ENCODE measurements at regions not wholly inside any gene's neighbourhood (a gene's known extent, or its start where the extent isn't known, plus 50 kb on each side); places are given as distances from the start of the nearest gene placed in this dataset.

DNA sequence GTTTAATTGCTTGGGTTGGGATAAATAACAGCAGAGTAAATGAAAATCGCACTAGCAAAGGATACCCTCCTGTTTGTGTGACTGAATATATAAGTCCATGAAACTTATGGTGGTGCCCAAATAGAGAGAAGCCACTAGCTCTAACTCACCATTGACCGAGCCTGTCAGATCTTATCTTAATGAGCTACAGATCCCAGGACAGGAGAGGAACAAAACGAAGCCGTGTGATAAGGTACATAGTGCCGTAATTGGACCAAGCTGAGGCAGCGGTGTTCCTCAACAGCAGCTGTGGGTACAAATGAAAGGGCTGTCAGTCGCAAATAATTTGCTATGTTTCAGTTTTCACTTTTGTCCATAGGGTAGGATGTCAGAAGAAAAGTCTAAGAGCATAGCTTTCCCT is 276.1 kb downstream of the PTBP2 start:
- TF ChIP-seq, protein P1, sequence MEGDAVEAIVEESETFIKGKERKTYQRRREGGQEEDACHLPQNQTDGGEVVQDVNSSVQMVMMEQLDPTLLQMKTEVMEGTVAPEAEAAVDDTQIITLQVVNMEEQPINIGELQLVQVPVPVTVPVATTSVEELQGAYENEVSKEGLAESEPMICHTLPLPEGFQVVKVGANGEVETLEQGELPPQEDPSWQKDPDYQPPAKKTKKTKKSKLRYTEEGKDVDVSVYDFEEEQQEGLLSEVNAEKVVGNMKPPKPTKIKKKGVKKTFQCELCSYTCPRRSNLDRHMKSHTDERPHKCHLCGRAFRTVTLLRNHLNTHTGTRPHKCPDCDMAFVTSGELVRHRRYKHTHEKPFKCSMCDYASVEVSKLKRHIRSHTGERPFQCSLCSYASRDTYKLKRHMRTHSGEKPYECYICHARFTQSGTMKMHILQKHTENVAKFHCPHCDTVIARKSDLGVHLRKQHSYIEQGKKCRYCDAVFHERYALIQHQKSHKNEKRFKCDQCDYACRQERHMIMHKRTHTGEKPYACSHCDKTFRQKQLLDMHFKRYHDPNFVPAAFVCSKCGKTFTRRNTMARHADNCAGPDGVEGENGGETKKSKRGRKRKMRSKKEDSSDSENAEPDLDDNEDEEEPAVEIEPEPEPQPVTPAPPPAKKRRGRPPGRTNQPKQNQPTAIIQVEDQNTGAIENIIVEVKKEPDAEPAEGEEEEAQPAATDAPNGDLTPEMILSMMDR (IDR thresholded peaks at IDR 0.05), result no peak
- no peak for TF ChIP-seq EZH2 (IDR thresholded peaks at IDR 0.05; ENCODE audit: borderline replicate concordance, insufficient read depth, low read depth, low read length, poor library complexity, severe bottlenecking)

DNA sequence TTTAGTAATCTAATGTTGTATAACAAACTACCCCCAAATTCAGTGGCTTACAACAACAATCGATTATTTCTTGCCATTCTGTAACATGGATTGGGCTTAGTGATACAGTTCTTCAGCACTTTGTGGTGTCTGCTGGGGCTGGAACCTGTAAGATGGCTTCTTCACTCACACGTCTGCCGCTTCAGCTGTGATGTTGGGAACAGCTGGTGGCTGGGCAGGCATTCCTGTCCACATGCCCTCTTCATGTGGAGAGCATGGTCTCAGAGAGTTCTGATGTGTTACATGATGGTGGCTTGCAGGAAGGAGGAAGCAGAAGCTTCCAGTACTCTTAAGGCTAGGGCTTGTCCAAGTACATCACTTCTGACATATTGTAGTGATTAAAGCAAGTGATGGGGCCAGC is 276.9 kb downstream of the PTBP2 start:
- no peak overlapping the region for H3K27ac ChIP-seq (ENCODE audit: low read length in 2 of 2)
- no peak overlapping the region for H2AFZ ChIP-seq (ENCODE audit: insufficient read depth, low read depth, low read length, poor library complexity, severe bottlenecking)
- no peak overlapping the region for H3K4me3 Mint-ChIP-seq
- no peaks in the 10 kb centered on the region for H3K4me1 ChIP-seq (ENCODE audit: control insufficient read depth in 2 of 2, insufficient read depth in 2 of 2, low read length in 2 of 2)
- H4K20me1 ChIP-seq (ENCODE audit: control insufficient read depth, insufficient read depth, low read length, poor library complexity, severe bottlenecking), result no peaks in the 10 kb centered on the region
- ATAC-seq (ENCODE audit: low read depth) (no peak), DNase-seq (no peak)
- peaks cover 9% of the 10 kb centered on the region for H3K27me3 Mint-ChIP-seq
- H3K27me3 ChIP-seq (replicated peaks in 1 of 4; ENCODE audit: control extremely low read depth in 1 of 4, control insufficient read depth in 3 of 4, insufficient read depth in 4 of 4, low read length in 3 of 4), result no peaks in the 10 kb centered on the region
- ChIA-PET CTCF (no interaction called here), POLR2A (no interaction called here)
- H3K9ac ChIP-seq (ENCODE audit: low read length), result no peak overlapping the region
- no peak overlapping the region for H3K4me2 ChIP-seq (replicated peaks; ENCODE audit: low read depth, low read length, poor library complexity, severe bottlenecking)
- TF ChIP-seq EZH2 (IDR thresholded peaks at IDR 0.05; ENCODE audit: borderline replicate concordance, insufficient read depth, low read depth, low read length, poor library complexity, severe bottlenecking), result no peak
- TF ChIP-seq, protein P1 (IDR thresholded peaks at IDR 0.05), result no peak
- no peaks in the 10 kb centered on the region for H3K4me1 Mint-ChIP-seq
- H3K27ac Mint-ChIP-seq, result no peak overlapping the region
- no peaks in the 10 kb centered on the region for H3K79me2 ChIP-seq (ENCODE audit: control insufficient read depth, insufficient read depth, low read length)
- 95% methylated on average over 2 of the region's 3 CpGs for WGBS (ENCODE audit: insufficient coverage)
- H3K9me3 Mint-ChIP-seq (ENCODE audit: insufficient read depth), result no peaks in the 10 kb centered on the region
- intact Hi-C loops (cut with micrococcal nuclease), result no loop called here
- H3K4me3 ChIP-seq (ENCODE audit: control extremely low read depth in 1 of 5, extremely low read depth in 1 of 5, insufficient read depth in 1 of 5, low read depth in 2 of 5, low read length in 4 of 5), result no peak overlapping the region
- no peaks in the 10 kb centered on the region for H3K9me3 ChIP-seq (ENCODE audit: control extremely low read depth in 1 of 3, control insufficient read depth in 2 of 3, insufficient read depth in 1 of 3, low read length in 2 of 3)
- H3K36me3 ChIP-seq (replicated peaks in 1 of 2; ENCODE audit: control extremely low read depth in 1 of 2, control insufficient read depth in 1 of 2, extremely low read depth in 1 of 2, insufficient read depth in 2 of 2, low read length in 1 of 2), result no peaks in the 10 kb centered on the region

More for the DNA sequence above, 276.1 kb downstream of the PTBP2 start:
- Histone ChIP-seq H3K36me3 (replicated peaks in 1 of 2; ENCODE audit: control extremely low read depth in 1 of 2, control insufficient read depth in 1 of 2, extremely low read depth in 1 of 2, insufficient read depth in 2 of 2, low read length in 1 of 2) (no peaks in the 10 kb centered on the region), H3K4me2 (replicated peaks; ENCODE audit: low read depth, low read length, poor library complexity, severe bottlenecking) (no peak overlapping the region), H3K27ac (ENCODE audit: low read length in 2 of 2) (no peak overlapping the region), H2AFZ (ENCODE audit: insufficient read depth, low read depth, low read length, poor library complexity, severe bottlenecking) (no peak overlapping the region), H3K9me3 (ENCODE audit: control extremely low read depth in 1 of 3, control insufficient read depth in 2 of 3, insufficient read depth in 1 of 3, low read length in 2 of 3) (no peaks in the 10 kb centered on the region), H3K27me3 (replicated peaks in 1 of 4; ENCODE audit: control extremely low read depth in 1 of 4, control insufficient read depth in 3 of 4, insufficient read depth in 4 of 4, low read length in 3 of 4) (no peaks in the 10 kb centered on the region), H4K20me1 (ENCODE audit: control insufficient read depth, insufficient read depth, low read length, poor library complexity, severe bottlenecking) (no peaks in the 10 kb centered on the region), H3K79me2 (ENCODE audit: control insufficient read depth, insufficient read depth, low read length) (no peaks in the 10 kb centered on the region), H3K4me3 (ENCODE audit: control extremely low read depth in 1 of 5, extremely low read depth in 1 of 5, insufficient read depth in 1 of 5, low read depth in 2 of 5, low read length in 4 of 5) (no peak overlapping the region), H3K4me1 (ENCODE audit: control insufficient read depth in 2 of 2, insufficient read depth in 2 of 2, low read length in 2 of 2) (no peaks in the 10 kb centered on the region), H3K9ac (ENCODE audit: low read length) (no peak overlapping the region)
- H3K27me3 Mint-ChIP-seq, result peaks cover 8% of the 10 kb centered on the region
- no peak overlapping the region for H3K4me3 Mint-ChIP-seq
- 22% methylated on average over 6 of the region's 7 CpGs for WGBS (ENCODE audit: insufficient coverage)
- POLR2A ChIA-PET, result no interaction called here
- H3K4me1 Mint-ChIP-seq, result no peaks in the 10 kb centered on the region
- H3K27ac Mint-ChIP-seq, result no peak overlapping the region
- ATAC-seq (ENCODE audit: low read depth) (no peak), DNase-seq (no peak)
- CTCF ChIA-PET, result interaction anchor here (1.0 kb wide), 1 partner anchor 20 kb away, joined by 3 read pairs; no protein-coding TSS in a partner anchor
- intact Hi-C loops (cut with micrococcal nuclease), result no loop called here
- no peaks in the 10 kb centered on the region for H3K9me3 Mint-ChIP-seq (ENCODE audit: insufficient read depth)

Data from B cell (primary cell).